Sigmoid colon (tissue), 4 donors: ENCODE measurements at regions not wholly inside any gene's neighbourhood (a gene's known extent, or its start where the extent isn't known, plus 50 kb on each side); places are given as distances from the start of the nearest gene placed in this dataset.

ENCODE experiments used
- POLR2A ChIP-seq, 2 donors: fragments of 450-650 bp; IDR thresholded peaks; one replicate each; pipeline ENCODE4 v1.6.1; 2016; ENCODE audit warnings: antibody characterized with exemption in 2 of 2, mild to moderate bottlenecking in 2 of 2, moderate library complexity in 2 of 2
- POLR2AphosphoS5 ChIP-seq, 4 donors: sonication (generic); formaldehyde crosslinking; IDR thresholded peaks; one replicate each; pipeline ENCODE4 v1.6.1; 2017; ENCODE audit warnings: antibody characterized with exemption in 4 of 4
- TF ChIP-seq, protein P1 (sequence below), 4 experiments: fragments of 450-650 bp in 3 of 4; fragments of 200-600 bp in 1 of 4; IDR thresholded peaks; one replicate each; pipeline ENCODE4 v1.5.1; 2016 to 2019; ENCODE audit warnings: antibody characterized with exemption in 4 of 4, mild to moderate bottlenecking in 3 of 4, moderate library complexity in 2 of 4

DNA sequence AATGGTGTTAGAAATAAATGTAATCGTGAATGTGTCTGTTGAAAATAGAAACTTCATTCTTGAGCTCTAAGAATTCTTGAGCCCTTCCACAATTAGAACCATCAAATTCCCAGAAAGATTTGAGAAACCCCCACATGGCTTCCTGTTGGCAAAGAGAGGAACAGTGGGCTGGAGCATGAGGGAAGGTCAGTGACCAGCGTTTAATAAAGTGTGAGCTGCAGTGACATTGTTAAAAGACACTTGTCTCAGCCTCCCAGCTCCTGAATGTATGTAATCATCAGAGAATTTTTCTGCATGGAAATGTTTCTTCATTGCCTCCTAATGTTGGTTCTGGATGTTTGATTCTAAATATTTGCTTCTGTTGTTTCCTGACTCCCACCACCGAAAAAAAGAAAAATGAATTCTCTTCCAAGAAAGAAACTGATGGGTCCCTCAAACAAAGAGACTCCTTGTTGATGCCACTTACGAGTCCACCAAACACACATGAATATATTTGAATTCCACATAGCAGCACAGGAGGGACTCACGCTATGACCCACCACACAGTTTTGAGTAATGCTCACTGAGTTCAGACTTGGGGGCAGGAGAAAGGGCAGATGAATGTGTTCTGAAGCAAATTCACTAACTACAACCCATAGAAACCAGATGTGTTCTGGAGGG, 225.1 kb upstream of the KLHL29 start:
- TF ChIP-seq POLR2A (IDR thresholded peaks at IDR 0.05) = no peak
- TF ChIP-seq, protein P1, sequence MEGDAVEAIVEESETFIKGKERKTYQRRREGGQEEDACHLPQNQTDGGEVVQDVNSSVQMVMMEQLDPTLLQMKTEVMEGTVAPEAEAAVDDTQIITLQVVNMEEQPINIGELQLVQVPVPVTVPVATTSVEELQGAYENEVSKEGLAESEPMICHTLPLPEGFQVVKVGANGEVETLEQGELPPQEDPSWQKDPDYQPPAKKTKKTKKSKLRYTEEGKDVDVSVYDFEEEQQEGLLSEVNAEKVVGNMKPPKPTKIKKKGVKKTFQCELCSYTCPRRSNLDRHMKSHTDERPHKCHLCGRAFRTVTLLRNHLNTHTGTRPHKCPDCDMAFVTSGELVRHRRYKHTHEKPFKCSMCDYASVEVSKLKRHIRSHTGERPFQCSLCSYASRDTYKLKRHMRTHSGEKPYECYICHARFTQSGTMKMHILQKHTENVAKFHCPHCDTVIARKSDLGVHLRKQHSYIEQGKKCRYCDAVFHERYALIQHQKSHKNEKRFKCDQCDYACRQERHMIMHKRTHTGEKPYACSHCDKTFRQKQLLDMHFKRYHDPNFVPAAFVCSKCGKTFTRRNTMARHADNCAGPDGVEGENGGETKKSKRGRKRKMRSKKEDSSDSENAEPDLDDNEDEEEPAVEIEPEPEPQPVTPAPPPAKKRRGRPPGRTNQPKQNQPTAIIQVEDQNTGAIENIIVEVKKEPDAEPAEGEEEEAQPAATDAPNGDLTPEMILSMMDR (IDR thresholded peaks at IDR 0.05) = no peak
- no peak for TF ChIP-seq POLR2AphosphoS5 (IDR thresholded peaks at IDR 0.05)
